Panc1 (cell line): ENCODE measurements at regions not wholly inside any gene's neighbourhood (a gene's known extent, or its start where the extent isn't known, plus 50 kb on each side); places are given as distances from the start of the nearest gene placed in this dataset.

Experiments used
- ATAC-seq: fragments of 200-7000 bp; cut with Tn5 transposase; 2 replicates; pipeline ENCODE4 v1.9.1; 2020; ENCODE audit warnings: mild to moderate bottlenecking, moderate library complexity
- BruUV-seq: library from RNA; stranded (reverse); fragments of 400-500 nt; replicated peaks from 2 replicates; lab custom pipeline; 2021; lab: Mats Ljungman, UMichigan
- CTCF ChIA-PET: fragments of 300-600 bp; sonication (Branson Sonifier 250); formaldehyde crosslinking; loops from one replicate; lab custom pipeline; 2022; ENCODE audit warnings: antibody characterized with exemption; lab: Charles Lee
- POLR2A ChIA-PET: fragments of 300-600 bp; sonication (Branson Sonifier 250); formaldehyde crosslinking; loops from one replicate; lab custom pipeline; 2022; ENCODE audit warnings: antibody characterized with exemption; lab: Charles Lee
- DNase-seq: peaks from one replicate; pipeline ENCODE4 v3.0.0-alpha.2; 2010; ENCODE audit warnings: low read depth, low spot score
- H3K27ac ChIP-seq: 2 replicates; pipeline ENCODE4 v1.5.1; 2011; ENCODE audit warnings: mild to moderate bottlenecking, low read length, inconsistent platforms
- H3K27me3 ChIP-seq: fragments of 200-500 bp; sonication (Bioruptor generic); 2 replicates; pipeline ENCODE4 v1.6.0; 2014; ENCODE audit warnings: low read length, inconsistent platforms; ENCODE audit not compliant: control insufficient read depth, insufficient read depth
- H3K36me3 ChIP-seq: fragments of 200-500 bp; sonication (Bioruptor generic); 2 replicates; pipeline ENCODE4 v1.5.1; 2014; ENCODE audit warnings: inconsistent platforms, mild to moderate bottlenecking, low read length, moderate library complexity; ENCODE audit not compliant: control insufficient read depth, insufficient read depth
- H3K4me1 ChIP-seq: 2 replicates; pipeline ENCODE4 v1.5.1; 2011; ENCODE audit warnings: inconsistent platforms, mild to moderate bottlenecking, low read length, moderate library complexity; ENCODE audit not compliant: control insufficient read depth, insufficient read depth
- H3K4me3 ChIP-seq, 2 experiments: 2 replicates each; pipeline ENCODE4 v1.5.1; 2011 to 2012; ENCODE audit warnings: low read depth in 2 of 2, low read length in 2 of 2, mild to moderate bottlenecking in 2 of 2, inconsistent platforms in 1 of 2, moderate library complexity in 1 of 2
- H3K9me3 ChIP-seq: fragments of 200-500 bp; sonication (Bioruptor generic); 2 replicates; pipeline ENCODE4 v1.5.1; 2014; ENCODE audit warnings: low read depth, mild to moderate bottlenecking, inconsistent platforms, low read length, moderate library complexity; ENCODE audit not compliant: control insufficient read depth, insufficient read depth
- CTCF ChIP-seq: fragments of 450-650 bp; IDR thresholded peaks from 2 replicates; pipeline ENCODE4 v1.5.1; 2017; ENCODE audit warnings: mild to moderate bottlenecking
- POLR2AphosphoS5 ChIP-seq: IDR thresholded peaks from 2 replicates; pipeline ENCODE4 v1.6.1; 2012; ENCODE audit warnings: mild to moderate bottlenecking, low read depth, low read length, moderate library complexity
- REST ChIP-seq, 2 experiments: IDR thresholded peaks; 2 replicates each; pipeline ENCODE4 v1.6.1; 2011 to 2012; ENCODE audit warnings: low read depth in 2 of 2, control low read depth in 1 of 2, low read length in 1 of 2, mild to moderate bottlenecking in 1 of 2, moderate library complexity in 1 of 2; ENCODE audit not compliant: insufficient read depth in 1 of 2
- SIN3A ChIP-seq: IDR thresholded peaks from 2 replicates; pipeline ENCODE4 v1.6.1; 2012; ENCODE audit warnings: low read depth, mild to moderate bottlenecking, low read length, moderate library complexity, borderline replicate concordance; ENCODE audit not compliant: insufficient read depth
- TCF7L2 ChIP-seq: IDR thresholded peaks from 2 replicates; pipeline ENCODE4 v1.6.1; 2011; ENCODE audit warnings: mild to moderate bottlenecking, low read depth, low read length, inconsistent platforms
- in situ Hi-C: cut with HindIII; loops from 2 replicates; pipeline ENCODE4 v1.10.0; 2016; ENCODE audit warnings: low sequenced_read_pairs, low pct_unique_long_range_greater_than_20kb
- intact Hi-C: fragments of 100-400 bp; cut with micrococcal nuclease; formaldehyde crosslinking; loops from one replicate; pipeline ENCODE4 v1.10.0; 2022; ENCODE audit not compliant: unreplicated experiment

- DNase-seq: no peak
- Histone ChIP-seq H3K4me1 (no peaks in the 10 kb centered on the region), H3K36me3 (no peaks in the 10 kb centered on the region), H3K4me3 (no peak overlapping the region), H3K27me3 (no peaks in the 10 kb centered on the region), H3K27ac (no peak overlapping the region), H3K9me3 (no peaks in the 10 kb centered on the region; the same call in 1 of the 2 replicates)
- intact Hi-C loops (no loop called here), in situ Hi-C loops (no loop called here)
- no TSS peak for BruUV-seq
- ChIA-PET POLR2A (no interaction called here), CTCF (no interaction called here)
- no peak for TF ChIP-seq SIN3A
- TF ChIP-seq POLR2AphosphoS5: no peak
- TF ChIP-seq CTCF: no peak
- TF ChIP-seq REST (IDR thresholded peaks at IDR 0.05; ENCODE audit: insufficient read depth in 1 of 2, low read depth in 2 of 2, low read length in 1 of 2): no peak
- no peak for TF ChIP-seq TCF7L2
- ATAC-seq: no peak
Measured at GRCh38 chr6:97913721-97914120, 630.7 kb upstream of the MMS22L start.

- DNase-seq (no peak), ATAC-seq (no peak)
- Histone ChIP-seq H3K27me3 (no peaks in the 10 kb centered on the region), H3K4me1 (no peaks in the 10 kb centered on the region), H3K9me3 (no peaks in the 10 kb centered on the region), H3K4me3 (no peak overlapping the region), H3K27ac (no peak overlapping the region), H3K36me3 (no peaks in the 10 kb centered on the region)
- CTCF ChIA-PET: no interaction called here
- intact Hi-C loops (no loop called here), in situ Hi-C loops (no loop called here)
- TF ChIP-seq CTCF: no peak
- TF ChIP-seq REST (IDR thresholded peaks at IDR 0.05; ENCODE audit: insufficient read depth in 1 of 2, low read depth in 2 of 2, low read length in 1 of 2): no peak
- TF ChIP-seq SIN3A: no peak
- TF ChIP-seq TCF7L2: no peak
- no TSS peak for BruUV-seq
- POLR2A ChIA-PET: no interaction called here
Measured at GRCh38 chr6:97914912-97915311, 631.9 kb upstream of the MMS22L start.
